LoVo (cell line): ENCODE measurements at regions not wholly inside any gene's neighbourhood (a gene's known extent, or its start where the extent isn't known, plus 50 kb on each side); places are given as distances from the start of the nearest gene placed in this dataset.
"Not testable (repeated sequence)": the region's sequence is repeated elsewhere in the genome, so short reads cannot be mapped to it uniquely, and the experiment has no call there.

Source experiments
- DNase-seq: peaks from one replicate; pipeline ENCODE4 v3.0.0-alpha.2; 2016; ENCODE audit warnings: low spot score

- no peak for DNase-seq
These were observed 732.9 kb downstream of the TDRD15 start for GRCh38 chr2:21856708-21857107.

DNA sequence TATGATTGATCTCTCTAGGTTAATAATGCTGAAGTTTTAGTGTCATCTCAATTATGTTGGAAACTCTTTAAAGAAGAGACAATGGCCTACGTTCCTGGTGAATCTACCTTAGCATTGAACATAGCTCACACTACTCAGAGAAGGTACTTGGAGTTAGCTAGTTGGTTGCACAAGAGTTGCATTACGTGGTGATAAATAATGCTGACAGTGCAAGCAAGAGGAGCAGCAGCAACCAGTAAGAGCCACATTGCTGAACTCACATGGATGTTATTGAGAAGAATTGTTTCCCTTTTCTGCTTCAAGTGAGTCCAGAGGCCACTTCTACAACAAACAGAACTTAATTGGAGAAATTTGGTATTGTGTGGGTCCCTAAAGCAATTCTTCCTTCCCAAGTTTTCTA is 737.1 kb downstream of the TDRD15 start:
- no peak for DNase-seq

GRCh38 chr2:21866316-21866715 is 742.5 kb downstream of the TDRD15 start:
- DNase-seq: no peak

DNA sequence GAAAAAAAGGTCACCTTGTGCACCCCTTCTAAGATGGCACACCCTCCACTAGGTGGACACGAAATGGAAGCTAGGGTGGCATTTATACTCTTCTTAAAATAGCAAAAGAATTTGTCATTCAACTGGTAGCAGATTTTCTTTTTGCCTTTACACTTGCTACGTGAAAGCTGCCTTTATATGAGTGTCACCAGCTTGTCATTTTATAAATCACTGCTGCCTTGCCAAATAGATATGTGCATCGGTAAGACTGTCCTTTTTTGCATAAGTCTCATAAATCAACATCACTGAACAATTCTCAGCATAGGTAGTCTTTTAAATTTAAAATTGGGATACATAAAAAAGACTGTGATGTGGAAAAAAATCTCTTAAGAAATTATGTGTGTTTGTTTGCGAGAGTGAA is 764.1 kb downstream of the TDRD15 start:
- DNase-seq: no peak

GRCh38 chr2:21890041-21890440 is 766.3 kb downstream of the TDRD15 start:
- no peak for DNase-seq

- DNase-seq: no peak
These were observed 766.9 kb downstream of the TDRD15 start for GRCh38 chr2:21890716-21891115.

GRCh38 chr2:21891191-21891590 is 767.4 kb downstream of the TDRD15 start:
- no peak for DNase-seq

DNA sequence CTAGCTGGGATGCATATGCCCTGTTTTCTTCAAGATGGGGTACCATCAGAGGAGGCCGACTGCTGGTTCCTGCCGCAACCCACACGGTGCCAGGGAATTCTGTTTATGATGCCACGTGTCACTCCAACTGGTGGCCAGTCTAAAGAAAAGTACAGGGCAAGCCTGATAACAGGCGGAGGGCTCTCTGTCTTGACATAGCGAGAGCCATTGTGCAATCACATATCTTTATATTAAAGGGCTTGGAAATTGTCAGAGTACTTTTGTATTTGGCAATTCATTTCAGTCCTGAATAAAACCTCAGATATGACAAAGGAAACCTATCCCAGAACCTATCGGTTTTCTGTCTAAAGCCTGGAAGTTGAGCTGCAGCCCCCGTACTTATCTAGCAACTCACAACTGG is 768.4 kb downstream of the TDRD15 start:
- DNase-seq: no peak

DNA sequence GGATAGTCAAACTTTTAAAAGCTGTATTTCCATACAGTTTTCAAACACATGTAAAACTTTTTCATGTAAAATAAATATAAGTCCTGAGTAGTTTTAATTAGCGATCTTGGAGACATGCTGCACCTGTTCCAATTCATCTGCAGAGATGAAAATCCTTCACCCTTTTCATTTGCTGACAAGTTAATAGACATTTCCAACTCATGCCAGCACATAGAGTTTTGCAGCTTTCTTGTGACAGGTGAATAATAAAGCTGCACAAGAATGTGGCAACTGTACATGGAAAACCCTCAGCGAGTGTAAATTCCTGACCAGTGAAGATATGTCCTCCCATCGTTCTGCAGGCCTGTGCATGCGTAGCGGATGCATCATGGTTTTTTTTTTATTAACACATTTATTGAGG is 771.4 kb downstream of the TDRD15 start:
- DNase-seq: no peak

- not testable (repeated sequence) for DNase-seq
These were observed 785.1 kb downstream of the TDRD15 start for GRCh38 chr2:21908712-21909380.

DNA sequence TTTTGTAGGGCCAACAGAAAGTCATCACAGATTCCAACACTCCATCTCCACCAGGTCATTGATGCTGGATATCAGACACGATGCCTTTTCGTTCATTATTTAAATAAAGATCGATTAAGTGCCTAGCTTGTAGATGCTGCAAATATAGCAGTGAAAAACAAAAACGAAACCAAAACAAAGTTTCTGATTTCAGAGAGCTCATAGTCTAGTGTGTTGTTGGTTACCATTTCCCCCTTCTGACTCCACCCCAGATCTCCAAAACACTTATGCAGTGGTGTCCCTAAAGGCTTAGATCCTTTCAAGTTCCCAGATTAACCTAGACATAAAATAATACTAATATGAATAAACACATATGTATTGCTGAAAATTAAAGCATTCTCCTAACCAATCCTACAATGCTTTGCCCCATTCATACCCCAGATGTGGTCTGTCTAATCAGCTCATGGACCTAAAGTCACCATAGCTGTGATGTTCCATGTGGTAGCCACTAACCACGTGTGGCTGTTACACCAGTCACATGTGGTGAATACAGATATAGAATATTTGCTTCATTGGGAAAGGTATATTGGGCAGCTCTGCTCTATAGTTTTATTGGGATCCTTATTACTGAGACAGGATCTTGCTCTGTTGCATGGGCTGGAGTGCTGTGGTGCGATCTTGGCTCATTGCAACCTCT is 787.2 kb downstream of the TDRD15 start:
- no peak for DNase-seq

DNA sequence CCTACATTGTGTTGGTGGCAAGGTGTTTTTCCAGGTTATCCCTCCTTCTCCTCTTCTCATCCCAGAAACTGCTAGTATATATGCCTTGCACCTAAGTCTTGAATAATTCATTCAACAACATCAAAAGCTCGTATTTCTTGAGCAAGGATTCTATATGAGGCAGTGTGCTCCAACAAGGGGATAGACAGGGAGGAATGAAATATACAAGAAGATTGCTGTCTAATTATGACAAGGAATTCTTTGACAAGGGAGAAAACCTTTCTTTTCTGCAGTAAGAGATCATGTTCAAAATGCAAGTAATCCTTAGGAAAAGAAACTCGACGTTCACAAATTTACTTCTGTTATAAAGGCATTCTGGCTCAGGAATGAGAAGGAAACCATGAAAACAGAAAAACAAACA is 788.6 kb downstream of the TDRD15 start:
- DNase-seq: no peak

GRCh38 chr2:21915201-21915600 is 791.4 kb downstream of the TDRD15 start:
- DNase-seq: no peak

- DNase-seq: no peak
These were observed 793.3 kb downstream of the TDRD15 start for GRCh38 chr2:21916934-21917522.

GRCh38 chr2:21920721-21921120 is 797.0 kb downstream of the TDRD15 start:
- no peak for DNase-seq

- DNase-seq: no peak
These were observed 801.0 kb downstream of the TDRD15 start for GRCh38 chr2:21924640-21925285.

DNA sequence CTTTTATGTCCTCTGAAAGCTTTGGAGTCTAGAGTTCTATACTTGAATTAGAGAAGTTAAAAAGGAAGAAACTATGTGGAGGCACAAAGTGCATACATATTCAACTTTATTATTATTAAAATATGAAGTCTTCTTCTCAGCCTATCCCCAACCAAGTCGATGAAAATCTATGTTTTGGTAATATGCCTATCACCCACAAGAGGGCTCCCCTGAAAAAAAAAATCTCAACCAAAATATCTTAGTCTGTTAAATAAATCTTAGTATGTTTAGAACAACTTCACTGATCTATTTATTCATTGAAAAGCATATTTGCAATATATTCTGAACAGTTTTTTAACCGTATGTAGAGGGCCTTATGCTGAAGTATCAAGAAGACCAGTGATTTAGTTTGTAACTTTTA is 804.5 kb downstream of the TDRD15 start:
- DNase-seq: no peak

GRCh38 chr2:21930226-21930625 is 806.5 kb downstream of the TDRD15 start:
- no peak for DNase-seq

- no peak for DNase-seq
These were observed 816.2 kb downstream of the TDRD15 start for GRCh38 chr2:21939967-21940366.

DNA sequence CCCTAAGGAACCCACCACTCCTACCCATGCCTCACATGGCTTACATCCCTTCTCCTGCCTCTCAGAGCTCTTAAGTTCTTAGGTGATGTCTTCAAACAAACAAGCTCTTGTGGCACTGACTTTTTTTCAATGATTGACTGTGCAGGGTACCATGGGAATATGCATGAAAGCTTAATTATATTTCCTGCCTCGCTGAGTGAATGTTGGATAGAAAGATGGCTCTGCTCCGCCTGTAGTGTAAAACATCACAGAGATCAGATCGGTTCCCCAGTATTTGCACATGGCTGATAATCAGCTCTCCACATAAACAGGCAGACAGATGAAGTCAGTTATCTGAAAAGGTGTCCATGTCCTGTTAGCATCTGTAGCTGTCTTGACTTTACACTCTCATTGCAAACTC is 820.8 kb downstream of the TDRD15 start:
- no peak for DNase-seq

- DNase-seq: no peak
These were observed 821.9 kb downstream of the TDRD15 start for GRCh38 chr2:21945658-21946057.

- no peak for DNase-seq
These were observed 823.3 kb downstream of the TDRD15 start for GRCh38 chr2:21947046-21947445.

GRCh38 chr2:21966139-21966538 is 842.4 kb downstream of the TDRD15 start:
- no peak for DNase-seq
